GM23338 (cell line): ENCODE measurements at regions not wholly inside any gene's neighbourhood (a gene's known extent, or its start where the extent isn't known, plus 50 kb on each side); places are given as distances from the start of the nearest gene placed in this dataset.

Source experiments
- ATAC-seq: fragments of 200-7000 bp; cut with Tn5 transposase; 3 replicates; pipeline ENCODE4 v1.9.1; 2020
- DNase-seq: peaks from one replicate; pipeline ENCODE4 v3.0.0-alpha.2; 2015; ENCODE audit warnings: low spot score
- H2AFZ ChIP-seq: fragments of 200-600 bp; sonication (generic); 2 replicates; pipeline ENCODE4 v1.8.0; 2016; ENCODE audit warnings: antibody characterized with exemption, mild to moderate bottlenecking, moderate library complexity
- H3F3A ChIP-seq: fragments of 200-600 bp; sonication (generic); replicated peaks from 2 replicates; pipeline ENCODE4 v1.8.0; 2017; ENCODE audit warnings: antibody characterized with exemption, mixed run types, low read depth
- H3K27ac ChIP-seq: fragments of 200-600 bp; sonication (generic); 2 replicates; pipeline ENCODE4 v1.6.1; 2016; ENCODE audit warnings: low read depth
- H3K27me3 ChIP-seq: fragments of 200-600 bp; sonication (generic); 2 replicates; pipeline ENCODE4 v1.8.0; 2016; ENCODE audit warnings: mild to moderate bottlenecking, mixed run types, moderate library complexity; ENCODE audit not compliant: insufficient read depth
- H3K36me3 ChIP-seq: fragments of 200-600 bp; sonication (generic); 2 replicates; pipeline ENCODE4 v1.8.0; 2016; ENCODE audit warnings: mild to moderate bottlenecking; ENCODE audit not compliant: insufficient read depth
- H3K4me1 ChIP-seq: fragments of 200-600 bp; sonication (generic); 2 replicates; pipeline ENCODE4 v1.8.0; 2016; ENCODE audit warnings: mild to moderate bottlenecking, moderate library complexity; ENCODE audit not compliant: insufficient read depth
- H3K4me2 ChIP-seq: fragments of 200-600 bp; sonication (generic); 2 replicates; pipeline ENCODE4 v1.7.1; 2017; ENCODE audit warnings: mixed run types
- H3K4me3 ChIP-seq: fragments of 200-600 bp; sonication (generic); 2 replicates; pipeline ENCODE4 v1.6.1; 2016; ENCODE audit warnings: mixed run types
- H3K79me2 ChIP-seq: fragments of 200-600 bp; sonication (generic); replicated peaks from 2 replicates; pipeline ENCODE4 v1.8.0; 2017; ENCODE audit warnings: mild to moderate bottlenecking; ENCODE audit not compliant: insufficient read depth
- H3K9me2 ChIP-seq: fragments of 200-600 bp; sonication (generic); 2 replicates; pipeline ENCODE4 v1.8.0; 2017; ENCODE audit not compliant: insufficient read depth
- H4K20me1 ChIP-seq: fragments of 200-600 bp; sonication (generic); replicated peaks from 2 replicates; pipeline ENCODE4 v1.8.0; 2017; ENCODE audit warnings: mild to moderate bottlenecking; ENCODE audit not compliant: insufficient read depth
- H3K27ac Mint-ChIP-seq: 2 replicates; pipeline ENCODE4 v1.8.0; 2020; ENCODE audit warnings: inconsistent platforms, mild to moderate bottlenecking, moderate library complexity, mixed read lengths
- H3K27me3 Mint-ChIP-seq: 3 replicates; pipeline ENCODE4 v1.8.0; 2022; ENCODE audit warnings: low read depth, mild to moderate bottlenecking, moderate library complexity, mixed read lengths, inconsistent platforms; ENCODE audit not compliant: insufficient read depth, poor library complexity
- H3K36me3 Mint-ChIP-seq: 3 replicates; pipeline ENCODE4 v1.8.0; 2021; ENCODE audit warnings: low read depth, mild to moderate bottlenecking, inconsistent platforms, moderate library complexity, mixed read lengths
- H3K4me1 Mint-ChIP-seq: 3 replicates; pipeline ENCODE4 v1.8.0; 2020; ENCODE audit warnings: mild to moderate bottlenecking, inconsistent platforms, mixed read lengths
- H3K4me3 Mint-ChIP-seq: 3 replicates; pipeline ENCODE4 v1.8.0; 2021; ENCODE audit warnings: moderate library complexity, mild to moderate bottlenecking, inconsistent platforms, mixed read lengths
- H3K9me3 Mint-ChIP-seq: 3 replicates; pipeline ENCODE4 v1.8.0; 2020; ENCODE audit warnings: moderate library complexity, mild to moderate bottlenecking, inconsistent platforms, mixed read lengths
- CREB1 ChIP-seq: fragments of 250-450 bp; sonication (Bioruptor Pico); IDR thresholded peaks from 2 replicates; pipeline ENCODE4 v1.5.0; 2020; ENCODE audit warnings: low read depth, mild to moderate bottlenecking, moderate library complexity
- EZH2 ChIP-seq: fragments of 200-600 bp; sonication (generic); IDR thresholded peaks from one replicate; pipeline ENCODE4 v1.8.0; 2017; ENCODE audit warnings: antibody characterized with exemption, mild to moderate bottlenecking, low read depth; ENCODE audit not compliant: unreplicated experiment
- EZH2phosphoT487 ChIP-seq: fragments of 200-600 bp; sonication (generic); IDR thresholded peaks from one replicate; pipeline ENCODE4 v1.8.1; 2018; ENCODE audit warnings: antibody characterized with exemption; ENCODE audit not compliant: unreplicated experiment
- JUNB ChIP-seq: IDR thresholded peaks from one replicate; pipeline ENCODE4 v1.6.1; 2016; ENCODE audit warnings: antibody characterized with exemption; ENCODE audit not compliant: unreplicated experiment
- NANOG ChIP-seq: IDR thresholded peaks from 2 replicates; pipeline ENCODE4 v1.6.1; 2016; ENCODE audit warnings: antibody characterized with exemption, borderline replicate concordance
- POLR2AphosphoS5 ChIP-seq: IDR thresholded peaks from 2 replicates; pipeline ENCODE4 v1.6.1; 2016; ENCODE audit warnings: antibody characterized with exemption, low read depth
- STAT1 ChIP-seq: IDR thresholded peaks from one replicate; pipeline ENCODE4 v1.6.1; 2016; ENCODE audit warnings: antibody characterized with exemption; ENCODE audit not compliant: unreplicated experiment
- ZNF114 ChIP-seq: fragments of 250-450 bp; sonication (Bioruptor Pico); IDR thresholded peaks from 2 replicates; pipeline ENCODE4 v1.5.0; 2020; ENCODE audit warnings: mild to moderate bottlenecking, moderate library complexity
- ZNF331 ChIP-seq: fragments of 250-450 bp; sonication (Bioruptor Pico); IDR thresholded peaks from 2 replicates; pipeline ENCODE4 v1.5.0; 2020; ENCODE audit warnings: low read depth, mild to moderate bottlenecking, moderate library complexity
- TF ChIP-seq, protein P1 (sequence below): IDR thresholded peaks from one replicate; pipeline ENCODE4 v1.6.1; 2018; ENCODE audit warnings: antibody characterized with exemption; ENCODE audit not compliant: unreplicated experiment
- TF ChIP-seq, protein P2 (sequence below): IDR thresholded peaks from 2 replicates; pipeline ENCODE4 v1.6.1; 2016; ENCODE audit warnings: antibody characterized with exemption
- TF ChIP-seq, protein P3 (sequence below), 2 experiments: fragments of 200-600 bp in 1 of 2; sonication (generic) in 1 of 2; conservative IDR thresholded peaks; 2 replicates each; pipeline versions ENCODE4 v1.5.1 to v1.6.1; 2016 to 2017; ENCODE audit warnings: antibody characterized with exemption in 2 of 2, low read depth in 2 of 2, mild to moderate bottlenecking in 2 of 2, moderate library complexity in 1 of 2
- TF ChIP-seq, protein P4 (sequence below): fragments of 250-450 bp; sonication (Bioruptor Pico); IDR thresholded peaks from 2 replicates; pipeline ENCODE4 v1.5.0; 2020; ENCODE audit warnings: mild to moderate bottlenecking, moderate library complexity

DNA sequence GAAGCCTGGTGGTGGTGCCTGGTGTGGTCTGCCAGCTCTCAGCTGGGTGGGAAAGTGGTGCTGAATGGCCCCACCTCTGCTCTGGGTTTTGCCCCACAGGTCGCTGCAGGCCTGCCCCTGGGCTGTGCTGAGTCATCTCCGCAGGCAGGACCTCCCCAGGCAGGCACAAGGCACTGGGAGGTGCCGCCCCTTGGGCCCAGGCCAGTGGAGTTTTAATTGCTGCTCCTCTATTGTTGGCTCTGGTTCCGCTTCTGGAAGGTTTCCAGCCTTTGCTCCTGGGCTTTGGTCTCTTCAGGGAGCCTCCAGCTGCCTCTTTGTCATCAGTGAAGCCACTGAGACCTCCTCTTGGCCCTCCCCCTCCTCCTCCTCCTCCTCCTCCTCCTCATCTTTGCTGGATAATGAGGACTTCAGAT lies 180.3 kb upstream of the GRB10 start:
- no peaks in the 10 kb centered on the region for H3F3A ChIP-seq
- DNase-seq (no peak), ATAC-seq (no peak)
- H3K4me1 Mint-ChIP-seq: peaks cover 9% of the 10 kb centered on the region; the same call in 2 of the 3 replicates
- H2AFZ ChIP-seq: no peak overlapping the region
- peaks cover 26% of the 10 kb centered on the region for H3K27me3 ChIP-seq
- no peak for TF ChIP-seq CREB1 (CRISPR knock-in tag)
- TF ChIP-seq ZNF114 (CRISPR knock-in tag): no peak
- TF ChIP-seq, protein P1, sequence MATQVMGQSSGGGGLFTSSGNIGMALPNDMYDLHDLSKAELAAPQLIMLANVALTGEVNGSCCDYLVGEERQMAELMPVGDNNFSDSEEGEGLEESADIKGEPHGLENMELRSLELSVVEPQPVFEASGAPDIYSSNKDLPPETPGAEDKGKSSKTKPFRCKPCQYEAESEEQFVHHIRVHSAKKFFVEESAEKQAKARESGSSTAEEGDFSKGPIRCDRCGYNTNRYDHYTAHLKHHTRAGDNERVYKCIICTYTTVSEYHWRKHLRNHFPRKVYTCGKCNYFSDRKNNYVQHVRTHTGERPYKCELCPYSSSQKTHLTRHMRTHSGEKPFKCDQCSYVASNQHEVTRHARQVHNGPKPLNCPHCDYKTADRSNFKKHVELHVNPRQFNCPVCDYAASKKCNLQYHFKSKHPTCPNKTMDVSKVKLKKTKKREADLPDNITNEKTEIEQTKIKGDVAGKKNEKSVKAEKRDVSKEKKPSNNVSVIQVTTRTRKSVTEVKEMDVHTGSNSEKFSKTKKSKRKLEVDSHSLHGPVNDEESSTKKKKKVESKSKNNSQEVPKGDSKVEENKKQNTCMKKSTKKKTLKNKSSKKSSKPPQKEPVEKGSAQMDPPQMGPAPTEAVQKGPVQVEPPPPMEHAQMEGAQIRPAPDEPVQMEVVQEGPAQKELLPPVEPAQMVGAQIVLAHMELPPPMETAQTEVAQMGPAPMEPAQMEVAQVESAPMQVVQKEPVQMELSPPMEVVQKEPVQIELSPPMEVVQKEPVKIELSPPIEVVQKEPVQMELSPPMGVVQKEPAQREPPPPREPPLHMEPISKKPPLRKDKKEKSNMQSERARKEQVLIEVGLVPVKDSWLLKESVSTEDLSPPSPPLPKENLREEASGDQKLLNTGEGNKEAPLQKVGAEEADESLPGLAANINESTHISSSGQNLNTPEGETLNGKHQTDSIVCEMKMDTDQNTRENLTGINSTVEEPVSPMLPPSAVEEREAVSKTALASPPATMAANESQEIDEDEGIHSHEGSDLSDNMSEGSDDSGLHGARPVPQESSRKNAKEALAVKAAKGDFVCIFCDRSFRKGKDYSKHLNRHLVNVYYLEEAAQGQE: no peak
- TF ChIP-seq, protein P2, sequence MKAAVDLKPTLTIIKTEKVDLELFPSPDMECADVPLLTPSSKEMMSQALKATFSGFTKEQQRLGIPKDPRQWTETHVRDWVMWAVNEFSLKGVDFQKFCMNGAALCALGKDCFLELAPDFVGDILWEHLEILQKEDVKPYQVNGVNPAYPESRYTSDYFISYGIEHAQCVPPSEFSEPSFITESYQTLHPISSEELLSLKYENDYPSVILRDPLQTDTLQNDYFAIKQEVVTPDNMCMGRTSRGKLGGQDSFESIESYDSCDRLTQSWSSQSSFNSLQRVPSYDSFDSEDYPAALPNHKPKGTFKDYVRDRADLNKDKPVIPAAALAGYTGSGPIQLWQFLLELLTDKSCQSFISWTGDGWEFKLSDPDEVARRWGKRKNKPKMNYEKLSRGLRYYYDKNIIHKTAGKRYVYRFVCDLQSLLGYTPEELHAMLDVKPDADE: no peak
- no peak for TF ChIP-seq POLR2AphosphoS5
- no peak for TF ChIP-seq NANOG
- no peak for TF ChIP-seq ZNF331
- TF ChIP-seq, protein P3, sequence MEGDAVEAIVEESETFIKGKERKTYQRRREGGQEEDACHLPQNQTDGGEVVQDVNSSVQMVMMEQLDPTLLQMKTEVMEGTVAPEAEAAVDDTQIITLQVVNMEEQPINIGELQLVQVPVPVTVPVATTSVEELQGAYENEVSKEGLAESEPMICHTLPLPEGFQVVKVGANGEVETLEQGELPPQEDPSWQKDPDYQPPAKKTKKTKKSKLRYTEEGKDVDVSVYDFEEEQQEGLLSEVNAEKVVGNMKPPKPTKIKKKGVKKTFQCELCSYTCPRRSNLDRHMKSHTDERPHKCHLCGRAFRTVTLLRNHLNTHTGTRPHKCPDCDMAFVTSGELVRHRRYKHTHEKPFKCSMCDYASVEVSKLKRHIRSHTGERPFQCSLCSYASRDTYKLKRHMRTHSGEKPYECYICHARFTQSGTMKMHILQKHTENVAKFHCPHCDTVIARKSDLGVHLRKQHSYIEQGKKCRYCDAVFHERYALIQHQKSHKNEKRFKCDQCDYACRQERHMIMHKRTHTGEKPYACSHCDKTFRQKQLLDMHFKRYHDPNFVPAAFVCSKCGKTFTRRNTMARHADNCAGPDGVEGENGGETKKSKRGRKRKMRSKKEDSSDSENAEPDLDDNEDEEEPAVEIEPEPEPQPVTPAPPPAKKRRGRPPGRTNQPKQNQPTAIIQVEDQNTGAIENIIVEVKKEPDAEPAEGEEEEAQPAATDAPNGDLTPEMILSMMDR (conservative IDR thresholded peaks at IDR 0.05; ENCODE audit: low read depth in 2 of 2): no peak
- no peak for TF ChIP-seq EZH2
- no peak for TF ChIP-seq EZH2phosphoT487
- no peak for TF ChIP-seq JUNB
- TF ChIP-seq STAT1: no peak
- TF ChIP-seq, protein P4, sequence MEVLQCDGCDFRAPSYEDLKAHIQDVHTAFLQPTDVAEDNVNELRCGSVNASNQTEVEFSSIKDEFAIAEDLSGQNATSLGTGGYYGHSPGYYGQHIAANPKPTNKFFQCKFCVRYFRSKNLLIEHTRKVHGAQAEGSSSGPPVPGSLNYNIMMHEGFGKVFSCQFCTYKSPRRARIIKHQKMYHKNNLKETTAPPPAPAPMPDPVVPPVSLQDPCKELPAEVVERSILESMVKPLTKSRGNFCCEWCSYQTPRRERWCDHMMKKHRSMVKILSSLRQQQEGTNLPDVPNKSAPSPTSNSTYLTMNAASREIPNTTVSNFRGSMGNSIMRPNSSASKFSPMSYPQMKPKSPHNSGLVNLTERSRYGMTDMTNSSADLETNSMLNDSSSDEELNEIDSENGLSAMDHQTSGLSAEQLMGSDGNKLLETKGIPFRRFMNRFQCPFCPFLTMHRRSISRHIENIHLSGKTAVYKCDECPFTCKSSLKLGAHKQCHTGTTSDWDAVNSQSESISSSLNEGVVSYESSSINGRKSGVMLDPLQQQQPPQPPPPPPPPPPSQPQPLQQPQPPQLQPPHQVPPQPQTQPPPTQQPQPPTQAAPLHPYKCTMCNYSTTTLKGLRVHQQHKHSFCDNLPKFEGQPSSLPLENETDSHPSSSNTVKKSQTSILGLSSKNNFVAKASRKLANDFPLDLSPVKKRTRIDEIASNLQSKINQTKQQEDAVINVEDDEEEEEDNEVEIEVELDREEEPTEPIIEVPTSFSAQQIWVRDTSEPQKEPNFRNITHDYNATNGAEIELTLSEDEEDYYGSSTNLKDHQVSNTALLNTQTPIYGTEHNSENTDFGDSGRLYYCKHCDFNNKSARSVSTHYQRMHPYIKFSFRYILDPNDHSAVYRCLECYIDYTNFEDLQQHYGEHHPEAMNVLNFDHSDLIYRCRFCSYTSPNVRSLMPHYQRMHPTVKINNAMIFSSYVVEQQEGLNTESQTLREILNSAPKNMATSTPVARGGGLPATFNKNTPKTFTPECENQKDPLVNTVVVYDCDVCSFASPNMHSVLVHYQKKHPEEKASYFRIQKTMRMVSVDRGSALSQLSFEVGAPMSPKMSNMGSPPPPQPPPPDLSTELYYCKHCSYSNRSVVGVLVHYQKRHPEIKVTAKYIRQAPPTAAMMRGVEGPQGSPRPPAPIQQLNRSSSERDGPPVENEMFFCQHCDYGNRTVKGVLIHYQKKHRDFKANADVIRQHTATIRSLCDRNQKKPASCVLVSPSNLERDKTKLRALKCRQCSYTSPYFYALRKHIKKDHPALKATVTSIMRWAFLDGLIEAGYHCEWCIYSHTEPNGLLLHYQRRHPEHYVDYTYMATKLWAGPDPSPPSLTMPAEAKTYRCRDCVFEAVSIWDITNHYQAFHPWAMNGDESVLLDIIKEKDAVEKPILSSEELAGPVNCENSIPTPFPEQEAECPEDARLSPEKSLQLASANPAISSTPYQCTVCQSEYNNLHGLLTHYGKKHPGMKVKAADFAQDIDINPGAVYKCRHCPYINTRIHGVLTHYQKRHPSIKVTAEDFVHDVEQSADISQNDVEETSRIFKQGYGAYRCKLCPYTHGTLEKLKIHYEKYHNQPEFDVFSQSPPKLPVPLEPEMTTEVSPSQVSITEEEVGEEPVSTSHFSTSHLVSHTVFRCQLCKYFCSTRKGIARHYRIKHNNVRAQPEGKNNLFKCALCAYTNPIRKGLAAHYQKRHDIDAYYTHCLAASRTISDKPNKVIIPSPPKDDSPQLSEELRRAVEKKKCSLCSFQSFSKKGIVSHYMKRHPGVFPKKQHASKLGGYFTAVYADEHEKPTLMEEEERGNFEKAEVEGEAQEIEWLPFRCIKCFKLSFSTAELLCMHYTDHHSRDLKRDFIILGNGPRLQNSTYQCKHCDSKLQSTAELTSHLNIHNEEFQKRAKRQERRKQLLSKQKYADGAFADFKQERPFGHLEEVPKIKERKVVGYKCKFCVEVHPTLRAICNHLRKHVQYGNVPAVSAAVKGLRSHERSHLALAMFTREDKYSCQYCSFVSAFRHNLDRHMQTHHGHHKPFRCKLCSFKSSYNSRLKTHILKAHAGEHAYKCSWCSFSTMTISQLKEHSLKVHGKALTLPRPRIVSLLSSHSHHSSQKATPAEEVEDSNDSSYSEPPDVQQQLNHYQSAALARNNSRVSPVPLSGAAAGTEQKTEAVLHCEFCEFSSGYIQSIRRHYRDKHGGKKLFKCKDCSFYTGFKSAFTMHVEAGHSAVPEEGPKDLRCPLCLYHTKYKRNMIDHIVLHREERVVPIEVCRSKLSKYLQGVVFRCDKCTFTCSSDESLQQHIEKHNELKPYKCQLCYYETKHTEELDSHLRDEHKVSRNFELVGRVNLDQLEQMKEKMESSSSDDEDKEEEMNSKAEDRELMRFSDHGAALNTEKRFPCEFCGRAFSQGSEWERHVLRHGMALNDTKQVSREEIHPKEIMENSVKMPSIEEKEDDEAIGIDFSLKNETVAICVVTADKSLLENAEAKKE (CRISPR knock-in tag): no peak
- H3K27ac Mint-ChIP-seq: no peak overlapping the region
- H4K20me1 ChIP-seq: no peaks in the 10 kb centered on the region
- no peak overlapping the region for H3K4me2 ChIP-seq
- peaks cover 39% of the 10 kb centered on the region for H3K9me3 Mint-ChIP-seq
- no peaks in the 10 kb centered on the region for H3K79me2 ChIP-seq
- H3K4me3 Mint-ChIP-seq: no peak overlapping the region
- no peak overlapping the region for H3K4me3 ChIP-seq
- peaks cover 1% of the 10 kb centered on the region for H3K4me1 ChIP-seq
- H3K36me3 Mint-ChIP-seq: peaks cover 40% of the 10 kb centered on the region
- H3K27ac ChIP-seq: no peak overlapping the region
- peaks cover 37% of the 10 kb centered on the region for H3K27me3 Mint-ChIP-seq
- H3K9me2 ChIP-seq: peaks cover 7% of the 10 kb centered on the region; the same call in 1 of the 2 replicates
- peaks cover 5% of the 10 kb centered on the region; the same call in 1 of the 2 replicates for H3K36me3 ChIP-seq
